A204.1 (cell line): ENCODE measurements at regions not wholly inside any gene's neighbourhood (a gene's known extent, or its start where the extent isn't known, plus 50 kb on each side); places are given as distances from the start of the nearest gene placed in this dataset.

Source experiments
- FAIRE-seq: peaks from 2 replicates; lab custom pipeline; 2012; peaks lifted over from hg19 to GRCh38; lab: Jason Lieb, UNC

DNA sequence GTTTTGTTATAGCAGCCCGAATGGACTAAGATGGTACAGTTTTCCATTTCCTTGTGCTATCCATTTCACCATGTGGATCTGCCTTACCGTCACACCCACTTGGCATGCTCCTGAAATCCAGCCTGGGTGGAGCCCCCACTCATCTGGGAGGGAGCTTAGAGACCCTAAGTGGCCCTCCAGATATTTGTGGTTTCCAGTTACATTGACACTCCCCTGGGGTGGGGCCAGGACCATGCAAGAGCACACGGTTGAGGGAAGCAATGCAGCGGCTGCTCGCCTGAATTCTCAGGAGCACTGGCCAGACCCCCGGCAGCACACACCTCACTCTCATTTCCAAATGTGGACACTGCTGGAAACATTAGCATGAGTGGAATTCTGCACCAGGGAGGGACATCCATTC lies 231.1 kb downstream of the UTP18 start:
- FAIRE-seq = no peak

DNA sequence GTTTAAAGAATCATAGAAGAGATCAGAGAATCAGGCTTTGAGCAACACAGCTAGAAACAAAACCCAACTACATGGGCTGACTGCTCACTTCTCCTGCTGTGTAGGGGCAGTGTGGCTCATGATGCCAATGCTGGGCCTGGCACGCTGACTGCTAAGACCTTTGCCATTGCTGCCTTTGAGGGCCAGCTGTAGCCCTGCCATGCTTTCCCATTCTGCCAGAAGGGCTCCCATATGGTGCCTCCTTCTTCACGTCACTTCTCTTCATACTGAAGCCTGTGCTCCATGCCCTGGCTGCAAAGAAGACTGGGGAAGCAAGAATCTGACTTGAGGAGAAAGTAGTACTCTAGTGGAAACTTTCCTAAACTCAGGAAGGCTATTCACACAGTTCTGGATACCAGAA lies 232.9 kb downstream of the UTP18 start:
- FAIRE-seq = no peak

DNA sequence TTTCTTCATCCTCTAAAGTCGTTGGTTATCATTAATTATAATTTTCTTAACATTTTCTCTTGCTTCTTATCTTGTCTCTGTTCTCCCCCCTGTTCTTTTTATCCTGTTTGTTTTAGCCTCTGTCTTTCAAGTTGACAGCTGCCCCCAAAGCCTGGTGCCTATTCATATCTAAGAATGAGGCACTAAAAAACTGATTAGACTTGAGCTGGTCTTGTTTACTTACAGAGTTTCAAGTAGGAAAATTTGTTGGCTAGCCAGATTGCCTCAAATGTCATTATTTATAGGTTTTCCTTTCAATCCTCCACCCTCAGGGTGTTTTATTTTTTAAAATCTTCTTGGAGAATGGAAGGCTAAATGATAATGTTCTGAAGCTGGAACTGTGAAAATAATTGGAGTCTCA lies 236.0 kb downstream of the UTP18 start:
- FAIRE-seq = no peak

DNA sequence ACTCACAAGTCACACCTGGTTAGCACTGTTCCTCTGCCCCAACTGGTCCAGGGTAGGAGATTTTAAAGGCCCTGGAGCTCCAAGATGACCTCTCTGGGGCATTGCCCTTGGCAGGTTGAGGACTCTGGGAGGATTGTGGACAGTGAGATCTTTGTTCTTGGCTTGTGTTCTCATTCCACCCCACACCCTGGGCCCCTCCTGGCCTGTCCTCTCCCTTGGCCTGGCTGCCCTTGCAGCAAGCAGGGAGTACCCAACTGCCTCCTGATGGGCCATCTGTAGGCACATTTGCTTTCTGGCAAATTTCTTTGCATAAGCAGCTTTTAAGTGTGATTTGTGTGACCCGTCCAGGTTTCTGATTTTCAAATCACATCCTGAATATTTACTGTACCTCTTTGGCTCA lies 239.6 kb downstream of the UTP18 start:
- no peak for FAIRE-seq

DNA sequence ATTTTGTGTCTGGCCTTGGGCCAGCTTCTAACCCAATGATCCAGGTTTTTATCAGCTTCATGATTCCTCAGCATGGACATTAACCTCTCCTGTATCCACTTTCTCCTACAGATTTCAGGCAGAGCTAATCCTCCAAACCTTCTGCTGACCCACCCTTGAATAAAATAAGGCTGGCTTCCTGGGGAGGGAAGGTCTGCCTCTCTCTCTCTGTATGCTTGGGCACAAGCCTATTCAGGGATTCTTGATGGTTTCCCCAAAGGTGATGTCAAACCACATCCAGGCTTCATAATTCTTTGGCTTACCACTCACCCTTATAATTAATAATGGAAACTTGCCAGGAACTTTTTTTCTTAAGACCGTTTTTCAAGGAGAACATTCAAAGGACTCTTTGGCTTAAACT lies 240.1 kb downstream of the UTP18 start:
- no peak for FAIRE-seq

DNA sequence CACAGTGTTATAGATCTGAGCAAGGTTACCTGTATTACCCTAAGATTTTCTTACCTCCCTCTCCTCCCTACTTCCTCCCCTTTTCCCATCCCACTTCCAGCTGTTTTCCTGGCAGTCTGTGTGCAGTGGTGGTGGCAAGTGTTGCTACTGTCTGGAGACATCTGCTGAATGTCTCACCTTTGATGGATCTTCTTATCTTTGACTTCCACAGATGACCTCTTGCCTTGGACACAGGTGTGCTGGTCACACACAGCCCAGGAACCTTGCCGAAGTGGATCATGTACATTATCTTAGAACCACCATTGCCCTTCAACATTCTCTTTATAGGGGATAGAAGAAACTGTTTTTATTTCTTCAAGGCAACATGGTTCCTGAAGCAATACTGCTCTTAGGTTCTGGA lies 245.1 kb downstream of the UTP18 start:
- FAIRE-seq = no peak

DNA sequence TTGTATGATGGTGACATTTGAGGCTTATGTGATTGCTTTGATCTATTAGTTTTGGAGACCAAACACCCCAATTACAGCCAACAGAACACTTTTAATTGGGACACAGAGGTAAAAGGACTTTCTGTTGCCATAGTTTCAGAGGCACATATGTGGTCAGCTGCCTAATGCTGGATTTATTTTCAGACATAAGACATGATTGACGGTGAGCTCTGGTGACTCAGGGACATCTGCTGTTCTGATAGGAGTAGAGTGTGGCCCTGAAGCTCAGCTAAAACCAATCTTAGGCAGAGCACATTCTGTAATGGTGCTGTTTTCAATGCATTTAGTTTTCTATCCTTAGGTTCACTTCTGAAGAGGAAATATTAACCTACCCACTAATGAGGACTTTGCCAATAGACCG lies 247.1 kb downstream of the UTP18 start:
- no peak for FAIRE-seq

DNA sequence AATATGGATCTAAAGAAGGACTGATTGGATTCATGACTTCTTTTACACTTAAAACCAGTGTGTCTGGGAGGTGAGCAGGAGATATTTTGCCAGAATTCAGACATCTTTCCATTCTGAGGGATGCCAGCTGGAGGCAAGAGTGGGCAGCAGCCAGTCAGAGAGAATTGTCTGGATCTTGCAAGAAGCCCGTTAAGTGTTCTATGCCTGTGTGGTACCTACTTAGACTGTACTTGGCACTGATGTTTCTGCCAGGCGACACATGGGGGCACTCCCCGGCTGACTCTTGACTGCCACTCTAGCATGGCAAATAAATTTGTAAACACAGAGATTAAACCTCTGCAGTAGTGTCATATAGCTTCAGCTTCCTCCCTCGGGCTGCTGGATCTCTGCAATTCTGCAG lies 247.7 kb downstream of the UTP18 start:
- FAIRE-seq = no peak

DNA sequence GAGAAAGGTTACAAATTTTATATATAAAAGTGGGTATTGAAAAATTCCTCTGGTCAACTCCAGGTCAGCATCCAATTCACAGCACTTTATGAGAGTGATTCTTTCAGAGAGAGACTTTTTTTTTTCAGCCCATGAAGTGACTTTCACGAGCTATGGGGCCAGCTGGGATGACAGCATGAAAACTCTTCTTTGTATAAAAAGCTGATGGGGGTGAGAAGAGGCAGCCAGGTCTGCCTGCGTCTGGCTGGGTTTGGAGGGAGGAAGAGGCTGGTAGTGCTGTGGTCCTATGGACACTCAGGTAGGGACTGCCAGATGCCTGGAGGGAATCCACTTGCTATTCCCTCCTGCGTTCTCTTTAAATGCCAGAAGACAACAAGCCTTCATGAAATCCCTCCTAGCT lies 250.6 kb downstream of the UTP18 start:
- FAIRE-seq = no peak

DNA sequence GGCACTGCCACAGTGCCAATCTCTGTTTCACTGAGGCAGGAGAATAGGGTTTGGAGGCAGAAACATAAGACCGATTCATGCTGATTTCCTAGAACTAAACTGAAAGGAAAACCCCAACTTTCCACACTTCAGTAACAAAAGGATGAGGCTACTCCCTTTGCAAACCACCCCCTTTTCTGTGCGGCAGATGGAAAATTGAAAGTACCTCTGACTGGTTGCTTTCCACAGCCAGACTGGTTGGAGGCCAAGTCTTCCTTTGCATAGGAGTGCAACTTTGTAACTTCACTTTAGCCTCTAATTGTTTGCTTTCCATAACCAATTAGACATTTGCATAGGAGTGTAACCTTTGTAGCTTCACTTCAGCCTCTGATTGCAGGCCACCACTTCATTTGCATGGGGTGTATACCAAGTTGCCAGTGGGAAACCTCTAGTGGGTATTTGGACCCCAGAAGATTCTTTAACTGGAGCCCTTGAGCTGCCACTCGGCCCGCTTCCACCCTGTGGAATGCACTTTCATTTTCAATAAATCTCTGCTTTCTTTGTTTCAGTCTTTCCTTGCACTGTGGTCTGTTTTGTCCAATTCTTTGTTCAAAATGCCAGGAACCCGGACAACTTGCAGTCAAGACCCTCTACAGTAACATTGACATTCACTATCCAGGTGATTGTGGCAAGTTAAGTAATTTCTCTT lies 252.0 kb downstream of the UTP18 start:
- FAIRE-seq = no peak

DNA sequence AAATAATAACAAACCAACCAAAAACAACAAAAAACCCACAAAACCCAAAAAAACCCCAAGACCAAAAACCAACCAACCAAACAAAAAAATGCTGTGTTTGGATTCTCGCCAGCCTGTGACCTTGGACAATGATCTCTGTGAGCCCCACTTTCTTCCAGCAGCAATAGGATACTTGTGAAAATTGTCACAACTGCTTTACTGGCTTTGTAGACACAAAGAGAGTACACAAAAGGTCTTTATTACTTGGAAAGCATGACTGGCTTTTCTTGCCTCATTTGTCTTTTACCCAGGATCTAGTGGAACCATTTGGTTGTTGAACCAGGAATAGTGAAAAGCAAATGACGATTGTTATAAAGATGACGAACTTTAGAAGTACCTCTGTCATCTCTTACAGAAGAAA lies 256.6 kb downstream of the UTP18 start:
- FAIRE-seq = no peak

DNA sequence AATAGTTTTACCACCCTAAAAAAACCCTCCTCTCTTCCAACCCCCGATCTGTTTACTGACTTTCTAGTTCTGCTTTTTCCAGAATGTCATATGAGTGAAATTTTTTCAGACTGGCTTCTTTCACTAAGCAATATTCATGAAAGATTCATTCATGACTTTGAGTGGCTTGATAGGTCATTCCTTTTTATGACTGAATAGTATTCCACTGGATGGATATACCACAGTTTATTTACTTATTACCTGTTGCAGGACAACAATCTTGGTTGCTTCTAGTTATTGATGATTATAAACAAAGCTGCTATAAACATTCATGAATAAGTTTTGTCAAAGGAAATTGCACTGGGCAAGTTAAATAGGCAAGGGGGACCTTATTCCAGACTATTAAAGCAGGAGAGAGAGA lies 264.2 kb downstream of the UTP18 start:
- FAIRE-seq = no peak

DNA sequence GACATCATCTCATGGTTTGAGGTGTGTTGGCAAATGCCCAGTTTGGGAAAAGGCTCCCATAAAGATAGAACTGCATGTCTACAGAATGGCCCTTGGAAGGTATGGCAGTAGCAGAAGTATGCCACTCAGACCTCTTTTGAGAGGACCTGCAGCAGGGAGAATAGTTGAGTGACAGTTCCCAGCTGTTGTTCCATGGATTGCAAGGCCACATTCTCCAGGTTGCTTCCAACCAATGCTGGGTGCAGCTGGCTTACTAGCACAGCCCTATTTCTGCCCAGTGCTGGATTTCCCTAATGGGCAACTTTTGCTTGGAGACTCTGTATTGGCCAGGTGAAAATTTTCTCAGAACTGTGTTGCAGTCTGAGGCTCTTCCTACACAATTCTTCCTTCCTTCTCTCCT lies 266.2 kb downstream of the UTP18 start:
- FAIRE-seq = no peak

DNA sequence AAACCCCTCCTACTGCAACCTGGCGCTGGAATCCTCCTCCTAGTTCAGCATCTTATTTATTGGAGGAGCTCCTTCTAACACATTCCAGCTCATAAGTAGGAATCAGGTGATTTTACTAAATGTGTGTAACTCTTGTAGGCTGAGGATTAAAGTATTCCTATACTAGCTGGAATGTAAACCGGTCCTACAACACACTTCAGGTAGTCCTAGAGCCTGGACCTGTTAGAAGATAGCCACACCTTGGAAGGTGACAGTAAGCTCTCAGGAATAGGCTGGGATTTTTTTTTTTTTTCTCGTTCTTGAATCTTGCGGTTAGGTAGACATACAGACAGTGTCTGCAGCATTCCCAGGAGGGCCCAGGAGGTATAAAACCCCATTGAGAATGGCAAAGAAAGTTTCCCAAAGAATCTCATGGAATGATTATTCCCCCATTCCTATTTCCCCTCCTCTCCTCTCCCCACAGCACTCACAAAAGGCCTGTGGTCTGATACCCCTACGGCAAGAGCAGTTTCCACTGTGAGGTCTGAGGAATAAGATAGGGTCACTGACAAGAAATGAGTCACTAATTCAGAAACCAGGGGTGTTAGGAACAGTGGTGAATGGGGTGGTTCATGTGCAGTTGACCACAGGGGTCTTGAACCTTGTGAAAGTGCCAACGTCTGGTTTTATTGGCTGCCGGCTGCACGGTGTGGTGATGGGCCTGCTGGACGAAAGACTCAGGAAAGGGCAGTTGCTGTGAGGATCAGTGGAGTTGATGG lies 267.1 kb downstream of the UTP18 start:
- no peak for FAIRE-seq

DNA sequence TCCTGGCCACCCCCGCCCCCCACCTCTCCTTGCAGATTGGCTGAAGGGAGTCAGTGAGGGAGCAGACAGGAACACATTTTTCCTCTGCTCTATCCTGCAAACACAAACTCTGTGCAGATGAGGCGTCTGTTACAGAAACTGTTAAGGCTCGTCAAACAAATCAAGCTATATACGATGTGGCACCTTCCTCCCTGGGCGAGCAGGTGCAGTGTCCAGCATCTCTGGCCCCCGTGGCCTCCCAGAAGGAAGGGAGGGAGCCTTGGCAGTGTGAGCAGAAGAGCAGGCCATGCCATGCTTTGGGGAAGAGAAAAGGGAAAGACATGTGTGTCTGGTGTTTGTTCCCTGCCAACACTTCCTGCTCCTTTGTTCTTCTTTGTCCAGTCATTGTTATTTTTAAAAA lies 267.8 kb downstream of the UTP18 start:
- no peak for FAIRE-seq

DNA sequence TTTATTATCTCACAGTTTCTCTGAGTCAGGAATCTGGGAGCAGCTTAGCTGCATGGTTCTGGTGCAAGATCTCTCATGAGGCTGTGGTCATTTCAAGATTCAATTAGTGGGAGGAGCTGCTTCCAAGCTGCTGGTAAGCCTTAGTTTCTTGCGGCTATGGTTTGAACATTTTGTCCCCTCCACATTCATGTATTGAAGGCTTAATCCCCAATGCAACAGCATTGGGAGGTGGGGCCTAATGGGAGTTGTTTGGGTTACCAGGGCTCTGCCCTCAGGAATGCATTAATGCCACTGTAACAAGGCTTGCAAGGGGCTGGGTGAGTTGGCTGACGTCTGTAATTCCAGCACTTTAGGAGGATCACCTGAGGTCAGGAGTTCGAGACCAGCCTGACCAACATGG lies 272.9 kb downstream of the UTP18 start:
- FAIRE-seq = no peak

DNA sequence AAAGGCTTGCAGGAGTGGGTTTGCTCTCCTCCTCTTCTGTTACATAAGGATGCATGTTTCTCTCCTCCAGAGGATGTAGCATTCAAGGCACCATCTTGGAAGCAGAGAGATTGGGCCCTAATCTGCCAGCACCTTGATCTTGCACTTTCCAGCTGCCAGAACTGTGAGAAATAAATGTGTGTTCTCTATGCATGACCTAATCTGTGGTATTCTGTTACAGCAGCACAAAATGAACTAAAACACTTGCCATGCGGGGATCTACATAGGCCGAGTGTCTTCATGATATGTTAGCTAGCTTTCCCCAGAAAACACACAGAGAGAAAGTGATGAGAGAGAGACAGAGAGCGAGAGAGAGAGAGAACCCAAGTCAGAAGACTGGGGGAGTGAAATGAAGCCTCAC lies 273.5 kb downstream of the UTP18 start:
- no peak for FAIRE-seq

DNA sequence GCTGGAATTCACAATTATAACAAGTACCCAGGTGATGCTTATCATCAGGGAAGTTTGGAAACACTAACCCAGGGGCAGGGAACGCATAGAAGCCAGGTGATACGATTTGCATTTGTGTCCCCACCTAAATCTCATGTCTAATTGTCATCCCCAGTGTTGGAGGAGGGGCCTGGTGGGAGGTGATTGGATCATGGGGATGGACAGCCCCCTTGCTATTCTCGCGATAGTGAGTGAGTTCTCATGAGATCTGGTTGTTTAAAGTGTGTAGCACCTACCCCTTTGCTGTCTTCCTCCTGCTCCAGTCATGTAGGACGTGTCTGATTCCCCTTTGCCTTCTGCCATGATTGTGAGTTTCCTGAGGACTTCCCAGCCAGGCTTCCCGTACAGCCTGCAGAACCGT lies 276.3 kb downstream of the UTP18 start:
- no peak for FAIRE-seq

DNA sequence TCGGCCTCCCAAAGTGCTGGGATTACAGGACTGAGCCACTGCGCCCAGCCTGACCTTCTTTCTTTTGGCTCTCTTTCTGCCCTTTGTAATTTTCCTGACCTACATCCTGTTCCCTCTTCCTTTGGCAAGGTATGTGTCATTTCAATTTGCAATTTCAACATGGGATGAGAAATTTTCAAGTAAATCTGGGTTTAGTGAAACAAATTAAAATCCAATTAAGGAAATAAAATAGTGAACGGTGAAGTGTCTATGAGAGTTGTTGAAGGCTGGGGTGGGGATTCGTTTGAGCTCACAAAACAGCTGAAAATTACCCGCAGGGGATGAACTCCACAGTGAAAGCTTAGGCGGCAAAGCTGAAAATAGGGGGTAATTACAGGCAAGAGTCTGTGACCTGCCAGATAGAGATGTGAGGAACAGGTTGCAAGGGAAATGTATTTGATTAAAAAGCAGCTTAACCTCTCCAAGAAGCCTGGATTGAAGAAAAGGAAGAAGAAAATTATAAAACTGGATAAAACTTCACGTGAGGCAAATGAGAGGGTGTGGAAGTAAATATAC lies 277.7 kb downstream of the UTP18 start:
- no peak for FAIRE-seq

DNA sequence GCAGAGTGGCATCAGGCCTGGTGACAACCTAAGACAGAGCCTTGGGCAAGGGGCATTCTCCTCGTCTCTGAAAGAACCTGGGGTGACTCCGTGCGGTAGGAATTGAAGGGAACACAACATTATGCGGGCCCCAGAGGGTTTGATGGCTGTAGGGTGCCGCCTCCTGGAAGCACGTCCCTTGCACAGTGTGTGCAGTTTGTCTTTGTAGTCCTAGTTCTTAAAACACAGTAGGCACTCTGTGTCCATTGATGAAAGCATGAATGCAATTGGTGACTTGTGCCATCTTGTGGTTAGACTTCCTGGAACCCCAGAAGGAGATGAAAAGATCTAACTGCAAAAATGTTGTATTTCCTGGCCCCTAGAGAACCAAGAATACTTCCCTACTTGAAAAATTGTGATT lies 279.8 kb downstream of the UTP18 start:
- no peak for FAIRE-seq

DNA sequence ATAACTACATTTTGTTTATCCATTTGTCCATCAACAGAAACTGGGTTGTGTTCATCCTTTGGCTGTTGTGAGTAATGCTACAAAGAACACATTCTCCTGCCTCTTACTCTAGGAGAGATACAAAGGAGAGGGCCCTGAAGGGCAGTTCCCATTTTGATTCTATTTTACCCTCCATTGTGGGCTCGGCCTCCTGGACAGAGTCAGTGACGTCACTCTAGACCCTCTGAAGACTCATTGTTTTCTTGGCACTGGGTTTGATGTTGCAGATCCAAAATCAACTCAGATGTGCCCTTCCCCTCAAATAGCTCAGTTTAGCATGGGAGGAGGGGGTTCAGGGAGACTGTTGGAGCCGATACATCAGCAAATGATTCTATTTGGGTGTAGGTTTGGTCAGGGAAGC lies 280.9 kb downstream of the UTP18 start:
- FAIRE-seq = no peak

DNA sequence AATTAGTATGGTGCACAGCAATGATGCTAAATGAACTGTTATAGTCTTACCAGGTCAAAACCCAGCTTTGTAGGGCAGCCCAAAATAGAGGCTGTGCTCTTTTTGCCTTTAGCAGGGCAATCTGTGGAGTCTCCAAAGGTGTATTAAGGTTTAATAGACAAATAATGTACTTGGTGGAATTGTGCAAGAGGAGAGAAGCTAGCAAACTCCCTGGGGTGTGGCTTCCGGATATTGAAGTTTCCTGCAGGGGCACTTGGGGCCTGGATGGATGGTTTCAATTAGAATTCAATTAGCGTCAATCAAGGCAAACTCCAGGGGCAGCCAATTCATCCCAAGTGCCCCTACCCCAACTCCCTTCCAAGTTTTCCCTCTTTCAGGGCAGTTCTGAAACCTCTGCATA lies 285.8 kb downstream of the UTP18 start:
- FAIRE-seq = no peak

DNA sequence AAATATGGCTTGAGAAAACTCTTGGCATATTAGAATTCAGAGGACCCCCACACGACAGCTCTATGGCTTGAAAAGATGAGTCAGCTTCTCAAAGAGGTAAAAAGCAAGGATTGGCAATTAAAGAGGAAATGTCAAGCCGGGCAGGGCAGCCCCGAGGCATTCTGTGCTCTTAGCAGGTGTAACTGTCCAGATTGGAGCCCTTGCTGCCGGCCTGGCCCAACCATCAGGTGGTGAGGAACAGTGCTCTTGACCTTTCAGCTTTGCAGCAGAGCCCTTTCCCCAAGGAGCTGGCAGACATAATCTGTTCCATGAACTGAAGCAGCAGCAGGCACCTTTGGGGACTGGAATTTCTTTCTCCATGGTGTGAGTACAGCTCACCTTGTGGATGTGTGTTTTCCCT lies 287.8 kb downstream of the UTP18 start:
- no peak for FAIRE-seq

DNA sequence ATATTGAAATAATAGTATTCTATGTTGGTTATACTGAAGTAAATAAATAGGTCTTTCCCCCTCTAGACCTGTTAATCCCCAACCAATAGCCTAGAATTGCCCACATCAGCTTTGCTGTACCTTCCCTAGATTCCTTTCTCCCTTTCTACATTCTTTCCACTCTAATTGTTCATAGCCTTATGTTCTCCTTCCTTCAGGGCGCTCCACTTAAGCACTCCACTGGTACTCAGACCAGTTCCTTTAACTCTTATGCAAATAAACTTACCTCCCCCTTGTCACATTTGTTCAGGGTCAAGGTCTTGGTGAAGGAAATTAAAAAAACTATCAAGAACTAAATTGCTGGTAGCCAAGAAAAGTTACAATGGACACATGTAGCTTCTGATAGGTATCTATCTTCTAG lies 294.8 kb downstream of the UTP18 start:
- no peak for FAIRE-seq
